ENCODE measurements at regions not wholly inside any gene's neighbourhood (a gene's known extent, or its start where the extent isn't known, plus 50 kb on each side); places are given as distances from the start of the nearest gene placed in this dataset.

DNA sequence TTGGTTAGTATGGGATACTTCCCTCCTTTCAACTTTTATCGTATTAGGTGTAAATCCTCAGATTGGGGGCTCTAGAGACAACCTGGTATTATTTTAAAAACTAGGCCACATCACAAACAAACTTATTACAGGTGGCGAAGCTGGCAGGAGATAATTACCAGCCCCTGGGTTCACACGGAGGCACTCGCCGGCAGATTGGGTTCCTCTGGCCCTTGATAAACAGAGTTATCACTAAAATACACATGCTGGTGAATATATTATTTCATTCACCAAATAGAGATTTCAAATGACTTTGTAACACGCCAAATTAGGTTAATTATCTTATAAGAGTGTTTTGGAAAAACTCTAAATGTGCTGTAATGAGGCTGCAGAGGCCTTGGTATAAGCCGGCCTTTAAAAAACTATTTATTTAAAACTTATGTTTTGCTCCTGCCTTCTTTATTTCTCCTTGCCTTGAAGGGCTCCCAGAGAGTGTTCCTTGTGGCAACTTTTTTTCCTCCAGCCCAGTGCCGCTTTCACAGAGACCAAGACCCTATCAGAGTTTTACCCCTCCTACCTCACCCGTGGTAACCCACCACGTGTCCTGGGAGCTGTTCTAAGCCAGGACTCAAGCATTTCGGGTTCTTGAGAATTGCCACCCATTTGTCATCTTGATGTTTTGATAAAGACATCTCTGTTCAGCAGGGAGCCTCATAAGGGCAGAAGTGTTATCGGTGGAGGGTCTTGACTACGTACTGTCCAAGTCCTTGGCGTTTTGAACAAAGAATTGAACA, 468.6 kb upstream of the CFAP20DC start:
- H3K4me1 ChIP-seq (ENCODE audit: control insufficient read depth, insufficient read depth, low read length, unreplicated experiment) = no peaks in the 10 kb centered on the region
- H2AFZ ChIP-seq (ENCODE audit: low read length, unreplicated experiment) = no peak overlapping the region
- no peaks in the 10 kb centered on the region for H3K27me3 ChIP-seq (ENCODE audit: insufficient read depth, low read length)
- no peaks in the 10 kb centered on the region for H3K79me2 ChIP-seq (ENCODE audit: control insufficient read depth, insufficient read depth, low read length, unreplicated experiment)
- H3K36me3 ChIP-seq (ENCODE audit: insufficient read depth, low read length) = no peaks in the 10 kb centered on the region
- H3K4me3 ChIP-seq (ENCODE audit: low read depth, low read length) = no peak overlapping the region
- no peak overlapping the region for H3K27ac ChIP-seq (ENCODE audit: low read depth, low read length)

- Histone ChIP-seq H3K4me1 (ENCODE audit: control insufficient read depth, insufficient read depth, low read length, unreplicated experiment) (no peaks in the 10 kb centered on the region), H3K4me3 (ENCODE audit: low read depth, low read length) (no peak overlapping the region), H3K27ac (ENCODE audit: low read depth, low read length) (no peak overlapping the region), H3K36me3 (ENCODE audit: insufficient read depth, low read length) (no peaks in the 10 kb centered on the region), H3K79me2 (ENCODE audit: control insufficient read depth, insufficient read depth, low read length, unreplicated experiment) (no peaks in the 10 kb centered on the region), H2AFZ (ENCODE audit: low read length, unreplicated experiment) (no peak overlapping the region), H3K27me3 (ENCODE audit: insufficient read depth, low read length) (no peaks in the 10 kb centered on the region)
Observed at GRCh38 chr3:59517388-59517787, 467.6 kb upstream of the CFAP20DC start.

DNA sequence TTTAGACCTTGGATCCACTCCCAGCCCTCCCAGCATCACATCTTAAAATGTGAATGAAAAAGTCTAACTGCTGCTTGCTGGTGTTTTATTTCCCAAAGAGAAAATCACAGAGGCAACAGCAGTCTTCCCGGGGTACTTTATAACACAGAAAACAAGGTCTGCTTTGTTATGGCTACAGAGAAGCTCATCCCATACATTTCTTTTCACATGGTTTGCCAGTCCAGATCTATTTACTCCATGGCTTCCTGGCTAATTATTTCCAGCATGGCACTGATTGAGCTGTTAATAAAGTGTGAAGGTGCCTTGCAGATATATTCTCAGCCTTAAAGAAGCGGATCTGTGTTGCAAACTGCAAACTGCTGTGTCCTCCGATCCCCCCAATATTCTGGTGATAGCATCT, 466.1 kb upstream of the CFAP20DC start:
- Histone ChIP-seq H3K79me2 (ENCODE audit: control insufficient read depth, insufficient read depth, low read length, unreplicated experiment) (no peaks in the 10 kb centered on the region), H3K27ac (ENCODE audit: low read depth, low read length) (no peak overlapping the region), H3K4me3 (ENCODE audit: low read depth, low read length) (no peak overlapping the region), H2AFZ (ENCODE audit: low read length, unreplicated experiment) (no peak overlapping the region), H3K27me3 (ENCODE audit: insufficient read depth, low read length) (no peaks in the 10 kb centered on the region), H3K4me1 (ENCODE audit: control insufficient read depth, insufficient read depth, low read length, unreplicated experiment) (no peaks in the 10 kb centered on the region), H3K36me3 (ENCODE audit: insufficient read depth, low read length) (no peaks in the 10 kb centered on the region)

DNA sequence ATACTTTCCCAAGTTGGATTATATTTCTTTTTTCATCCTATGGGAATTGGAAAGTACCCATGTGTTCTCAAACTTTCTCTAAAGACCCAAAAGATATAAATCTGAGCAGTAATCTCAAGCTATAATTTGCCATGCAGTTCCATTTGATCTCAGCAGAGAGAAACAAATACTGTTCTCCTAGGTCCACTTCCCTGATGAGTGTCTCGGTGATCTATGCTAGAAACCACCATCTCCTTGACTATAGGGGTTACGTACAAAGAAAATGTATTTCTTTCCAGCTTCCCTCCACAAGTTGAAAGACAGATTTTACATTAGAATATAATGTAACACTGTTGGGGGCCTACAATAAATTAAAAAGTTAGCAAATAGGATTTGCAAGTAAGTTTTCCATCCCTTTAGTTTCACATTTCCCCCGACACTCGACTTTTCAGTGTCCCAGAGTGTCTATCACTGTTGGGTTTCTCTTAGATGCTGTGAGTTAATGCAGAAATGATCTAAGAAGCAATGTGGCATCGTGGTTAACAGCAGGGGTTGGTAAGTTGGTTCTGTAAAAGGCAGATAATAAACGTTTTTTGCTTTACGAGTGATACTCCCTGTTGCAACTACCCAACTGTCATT, 465.1 kb upstream of the CFAP20DC start:
- Histone ChIP-seq H3K27me3 (ENCODE audit: insufficient read depth, low read length) (no peaks in the 10 kb centered on the region), H3K27ac (ENCODE audit: low read depth, low read length) (no peak overlapping the region), H2AFZ (ENCODE audit: low read length, unreplicated experiment) (no peak overlapping the region), H3K79me2 (ENCODE audit: control insufficient read depth, insufficient read depth, low read length, unreplicated experiment) (no peaks in the 10 kb centered on the region), H3K4me1 (ENCODE audit: control insufficient read depth, insufficient read depth, low read length, unreplicated experiment) (no peaks in the 10 kb centered on the region), H3K36me3 (ENCODE audit: insufficient read depth, low read length) (no peaks in the 10 kb centered on the region), H3K4me3 (ENCODE audit: low read depth, low read length) (no peak overlapping the region)

- Histone ChIP-seq H3K27me3 (ENCODE audit: insufficient read depth, low read length) (no peaks in the 10 kb centered on the region), H3K4me1 (ENCODE audit: control insufficient read depth, insufficient read depth, low read length, unreplicated experiment) (no peaks in the 10 kb centered on the region), H3K36me3 (ENCODE audit: insufficient read depth, low read length) (no peaks in the 10 kb centered on the region), H3K27ac (ENCODE audit: low read depth, low read length) (no peak overlapping the region), H2AFZ (ENCODE audit: low read length, unreplicated experiment) (no peak overlapping the region), H3K79me2 (ENCODE audit: control insufficient read depth, insufficient read depth, low read length, unreplicated experiment) (no peaks in the 10 kb centered on the region), H3K4me3 (ENCODE audit: low read depth, low read length) (no peak overlapping the region)
Observed at GRCh38 chr3:59513570-59513969, 463.7 kb upstream of the CFAP20DC start.

DNA sequence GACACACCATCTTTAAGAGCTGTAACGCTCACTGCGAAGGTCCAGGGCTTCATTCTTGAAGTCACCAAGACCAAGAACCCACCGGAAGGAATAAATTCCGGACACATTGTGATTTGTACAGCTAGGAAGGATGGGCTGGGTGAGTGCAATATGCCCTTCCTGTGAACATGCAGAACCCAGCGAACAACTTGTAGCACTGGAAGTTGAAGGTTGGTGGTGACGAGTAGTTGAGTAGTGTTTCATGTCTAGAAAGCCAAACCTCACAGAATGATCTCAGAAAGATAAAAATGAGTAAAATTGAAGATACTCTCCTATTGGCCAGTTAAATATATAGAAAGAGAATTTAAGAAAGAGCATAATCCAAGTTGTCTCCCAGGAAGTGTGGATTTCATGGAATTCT, 462.2 kb upstream of the CFAP20DC start:
- H3K79me2 ChIP-seq (ENCODE audit: control insufficient read depth, insufficient read depth, low read length, unreplicated experiment) = no peaks in the 10 kb centered on the region
- H3K27me3 ChIP-seq (ENCODE audit: insufficient read depth, low read length) = no peaks in the 10 kb centered on the region
- no peaks in the 10 kb centered on the region for H3K4me1 ChIP-seq (ENCODE audit: control insufficient read depth, insufficient read depth, low read length, unreplicated experiment)
- H3K4me3 ChIP-seq (ENCODE audit: low read depth, low read length) = no peak overlapping the region
- H2AFZ ChIP-seq (ENCODE audit: low read length, unreplicated experiment) = no peak overlapping the region
- no peak overlapping the region for H3K27ac ChIP-seq (ENCODE audit: low read depth, low read length)
- H3K36me3 ChIP-seq (ENCODE audit: insufficient read depth, low read length) = no peaks in the 10 kb centered on the region

- no peak overlapping the region for H3K4me3 ChIP-seq (ENCODE audit: low read depth, low read length)
- H3K27ac ChIP-seq (ENCODE audit: low read depth, low read length) = no peak overlapping the region
- no peaks in the 10 kb centered on the region for H3K79me2 ChIP-seq (ENCODE audit: control insufficient read depth, insufficient read depth, low read length, unreplicated experiment)
- no peaks in the 10 kb centered on the region for H3K4me1 ChIP-seq (ENCODE audit: control insufficient read depth, insufficient read depth, low read length, unreplicated experiment)
- H3K27me3 ChIP-seq (ENCODE audit: insufficient read depth, low read length) = no peaks in the 10 kb centered on the region
- no peaks in the 10 kb centered on the region for H3K36me3 ChIP-seq (ENCODE audit: insufficient read depth, low read length)
- H2AFZ ChIP-seq (ENCODE audit: low read length, unreplicated experiment) = no peak overlapping the region
Observed at GRCh38 chr3:59510576-59510975, 460.8 kb upstream of the CFAP20DC start.

DNA sequence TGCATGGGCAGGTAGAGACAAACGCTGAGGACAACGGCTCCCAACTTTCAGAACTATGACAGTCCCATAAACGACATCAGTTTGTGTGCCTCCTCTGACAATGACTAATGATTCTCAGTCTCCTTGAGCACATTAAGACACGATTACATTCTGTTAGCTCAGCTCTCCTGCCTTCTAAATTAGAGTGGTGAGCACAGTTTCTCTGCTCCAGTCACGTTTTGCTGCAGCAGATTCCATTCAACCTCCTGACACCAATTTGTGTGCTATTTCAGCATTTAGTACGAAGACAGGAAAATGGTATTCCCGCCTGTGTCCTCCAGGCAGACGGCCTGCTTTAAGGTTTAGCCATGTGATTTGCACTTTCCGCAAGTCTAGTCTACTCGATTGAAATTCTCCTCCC, 458.4 kb upstream of the CFAP20DC start:
- H3K79me2 ChIP-seq (ENCODE audit: control insufficient read depth, insufficient read depth, low read length, unreplicated experiment) = no peaks in the 10 kb centered on the region
- no peak overlapping the region for H3K4me3 ChIP-seq (ENCODE audit: low read depth, low read length)
- H3K36me3 ChIP-seq (ENCODE audit: insufficient read depth, low read length) = no peaks in the 10 kb centered on the region
- H2AFZ ChIP-seq (ENCODE audit: low read length, unreplicated experiment) = no peak overlapping the region
- no peaks in the 10 kb centered on the region for H3K27me3 ChIP-seq (ENCODE audit: insufficient read depth, low read length)
- no peaks in the 10 kb centered on the region for H3K4me1 ChIP-seq (ENCODE audit: control insufficient read depth, insufficient read depth, low read length, unreplicated experiment)
- no peak overlapping the region for H3K27ac ChIP-seq (ENCODE audit: low read depth, low read length)

DNA sequence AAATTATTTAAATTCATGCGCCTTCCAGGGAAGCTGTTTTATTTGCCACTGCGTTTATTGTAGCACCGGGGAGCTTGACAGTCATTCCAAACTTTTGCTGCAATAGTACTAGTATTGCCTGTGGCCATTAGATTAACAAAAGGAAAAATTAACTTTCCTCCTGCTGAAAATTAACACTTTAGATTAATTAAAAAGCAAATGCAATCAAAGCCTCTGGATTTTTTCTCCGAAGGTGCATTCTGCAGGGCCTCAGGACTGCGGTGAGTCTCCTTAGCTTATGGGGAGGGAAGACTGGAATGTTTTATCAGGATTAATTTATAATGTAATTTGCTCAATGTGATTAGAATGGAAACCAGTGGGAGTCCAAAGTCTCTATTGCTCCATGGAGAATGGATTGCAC, 456.4 kb upstream of the CFAP20DC start:
- H3K79me2 ChIP-seq (ENCODE audit: control insufficient read depth, insufficient read depth, low read length, unreplicated experiment) = no peaks in the 10 kb centered on the region
- peaks cover 5% of the 10 kb centered on the region for H3K4me1 ChIP-seq (ENCODE audit: control insufficient read depth, insufficient read depth, low read length, unreplicated experiment)
- no peak overlapping the region for H3K4me3 ChIP-seq (ENCODE audit: low read depth, low read length)
- H3K36me3 ChIP-seq (ENCODE audit: insufficient read depth, low read length) = no peaks in the 10 kb centered on the region
- no peaks in the 10 kb centered on the region for H3K27me3 ChIP-seq (ENCODE audit: insufficient read depth, low read length)
- H3K27ac ChIP-seq (ENCODE audit: low read depth, low read length) = no peak overlapping the region
- no peak overlapping the region for H2AFZ ChIP-seq (ENCODE audit: low read length, unreplicated experiment)

GRCh38 chr3:59503441-59503840, 453.6 kb upstream of the CFAP20DC start:
- Histone ChIP-seq H3K27ac (ENCODE audit: low read depth, low read length) (peak overlapping the region; percentile 40; the same call in 1 of the 2 replicates), H3K27me3 (ENCODE audit: insufficient read depth, low read length) (no peaks in the 10 kb centered on the region), H3K79me2 (ENCODE audit: control insufficient read depth, insufficient read depth, low read length, unreplicated experiment) (no peaks in the 10 kb centered on the region), H3K4me3 (ENCODE audit: low read depth, low read length) (no peak overlapping the region), H3K36me3 (ENCODE audit: insufficient read depth, low read length) (no peaks in the 10 kb centered on the region), H2AFZ (ENCODE audit: low read length, unreplicated experiment) (no peak overlapping the region), H3K4me1 (ENCODE audit: control insufficient read depth, insufficient read depth, low read length, unreplicated experiment) (peaks cover 5% of the 10 kb centered on the region)

- Histone ChIP-seq H3K27me3 (ENCODE audit: insufficient read depth, low read length) (no peaks in the 10 kb centered on the region), H3K27ac (ENCODE audit: low read depth, low read length) (peak overlapping the region; percentile 40), H3K4me1 (ENCODE audit: control insufficient read depth, insufficient read depth, low read length, unreplicated experiment) (peaks cover 5% of the 10 kb centered on the region), H3K36me3 (ENCODE audit: insufficient read depth, low read length) (no peaks in the 10 kb centered on the region), H3K4me3 (ENCODE audit: low read depth, low read length) (no peak overlapping the region), H2AFZ (ENCODE audit: low read length, unreplicated experiment) (peak overlapping the region; percentile 19), H3K79me2 (ENCODE audit: control insufficient read depth, insufficient read depth, low read length, unreplicated experiment) (no peaks in the 10 kb centered on the region)
Observed at GRCh38 chr3:59502806-59503205, 453.0 kb upstream of the CFAP20DC start.
